GM19328 (cell line): ENCODE measurements at regions not wholly inside any gene's neighbourhood (a gene's known extent, or its start where the extent isn't known, plus 50 kb on each side); places are given as distances from the start of the nearest gene placed in this dataset.
"Not testable (repeated sequence)": the region's sequence is repeated elsewhere in the genome, so short reads cannot be mapped to it uniquely, and the experiment has no call there.

Source experiments
- ATAC-seq: cut with Tn5 transposase; IDR thresholded peaks from one replicate; pipeline ENCODE4 v1.9.1; 2021; ENCODE audit warnings: mild to moderate bottlenecking, moderate library complexity; ENCODE audit not compliant: unreplicated experiment

DNA sequence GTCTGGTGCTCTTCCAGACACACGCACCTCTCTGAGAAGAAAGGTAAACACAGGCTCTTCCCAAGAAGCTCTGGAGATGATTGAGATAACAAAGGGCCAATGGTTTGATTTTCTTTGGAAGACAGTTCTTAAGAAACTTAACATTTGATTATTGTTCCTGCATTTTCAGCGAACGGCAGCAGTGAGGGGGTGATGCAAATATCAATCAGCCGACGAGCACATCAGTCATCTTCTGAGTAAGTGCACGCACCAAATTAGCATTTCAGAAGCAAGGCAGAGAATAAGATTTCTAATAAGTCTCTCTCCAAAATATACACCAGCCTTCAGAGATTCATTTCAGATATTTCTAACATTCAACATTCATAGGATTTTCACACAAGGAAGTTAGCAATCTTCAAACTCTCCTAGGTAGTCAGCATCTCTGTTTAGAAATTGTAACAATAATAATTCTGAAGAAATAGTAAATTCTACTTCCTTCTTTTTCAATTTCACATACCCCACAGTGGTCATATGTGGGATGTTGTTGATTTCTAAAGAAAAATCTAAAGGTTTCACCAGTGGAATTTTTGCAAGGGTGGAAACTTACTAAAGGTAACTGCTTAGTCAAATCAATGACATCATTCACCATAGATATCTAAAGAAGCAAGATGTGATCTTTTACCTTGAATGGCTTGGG lies 250.3 kb downstream of the SEC61B start:
- no peak for ATAC-seq

DNA sequence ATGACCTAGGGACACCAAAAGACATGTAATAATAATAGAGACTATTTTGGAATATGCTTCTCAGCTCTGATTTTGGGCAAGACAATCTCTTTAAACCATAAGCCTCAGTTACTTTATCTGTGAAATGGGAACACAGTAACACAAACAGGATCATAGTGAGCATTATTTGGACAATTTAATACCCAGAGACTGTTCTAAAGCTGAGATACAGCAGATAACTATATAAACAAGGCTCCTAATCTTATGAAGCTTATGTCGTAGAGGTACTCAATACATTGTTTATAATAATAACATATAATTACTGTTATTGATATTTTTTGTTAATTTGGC lies 250.8 kb downstream of the SEC61B start:
- ATAC-seq, result no peak

DNA sequence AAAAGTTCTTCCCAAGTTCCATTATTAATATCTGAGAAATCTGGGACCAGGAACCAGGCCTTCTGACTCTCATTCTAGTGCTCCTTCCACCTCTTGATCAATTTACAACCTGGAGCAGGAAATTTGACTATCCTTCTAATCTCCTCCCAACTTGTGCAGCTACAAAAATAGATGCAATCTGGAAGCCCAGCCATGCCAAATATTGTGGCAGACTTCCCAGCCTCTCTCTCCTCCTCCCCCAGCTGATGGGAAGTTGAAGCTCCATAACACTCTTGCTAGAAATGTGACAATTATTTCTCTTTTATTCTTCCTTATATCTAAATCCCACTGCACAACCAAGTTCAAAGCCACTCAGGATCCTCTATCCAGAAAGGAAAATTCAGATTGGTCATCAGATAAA lies 252.1 kb downstream of the SEC61B start:
- no peak for ATAC-seq

DNA sequence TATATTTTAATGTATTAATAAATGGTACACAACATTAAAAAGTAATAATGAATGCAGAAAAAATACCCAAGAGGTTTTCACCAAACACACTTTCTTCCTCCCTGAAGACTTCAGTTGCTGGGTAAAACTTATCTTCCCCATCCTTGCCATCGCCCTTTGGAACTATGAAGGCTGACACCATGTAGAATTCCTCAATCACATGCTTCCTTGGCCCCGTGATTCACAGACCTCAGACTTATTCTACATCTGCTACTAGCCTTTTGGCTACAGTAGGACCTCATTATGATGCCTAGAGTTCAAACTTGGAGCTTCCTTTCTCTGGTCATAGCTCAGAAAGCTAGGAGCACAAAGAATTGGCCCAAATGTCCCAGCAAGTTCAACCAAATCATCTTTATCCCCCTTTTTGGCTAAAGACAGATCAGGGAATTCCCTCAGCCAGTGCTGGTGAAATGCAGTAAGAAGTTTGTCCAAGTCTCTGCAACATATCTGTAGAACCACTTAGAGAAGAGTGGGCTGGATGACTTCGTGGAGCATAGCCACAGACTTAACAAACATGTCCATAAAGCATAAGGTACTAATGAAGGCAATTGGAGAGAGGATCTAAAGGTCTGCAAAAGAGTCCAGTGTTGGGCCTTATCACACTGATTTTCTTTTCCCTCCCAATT lies 253.5 kb downstream of the SEC61B start:
- ATAC-seq, result no peak

DNA sequence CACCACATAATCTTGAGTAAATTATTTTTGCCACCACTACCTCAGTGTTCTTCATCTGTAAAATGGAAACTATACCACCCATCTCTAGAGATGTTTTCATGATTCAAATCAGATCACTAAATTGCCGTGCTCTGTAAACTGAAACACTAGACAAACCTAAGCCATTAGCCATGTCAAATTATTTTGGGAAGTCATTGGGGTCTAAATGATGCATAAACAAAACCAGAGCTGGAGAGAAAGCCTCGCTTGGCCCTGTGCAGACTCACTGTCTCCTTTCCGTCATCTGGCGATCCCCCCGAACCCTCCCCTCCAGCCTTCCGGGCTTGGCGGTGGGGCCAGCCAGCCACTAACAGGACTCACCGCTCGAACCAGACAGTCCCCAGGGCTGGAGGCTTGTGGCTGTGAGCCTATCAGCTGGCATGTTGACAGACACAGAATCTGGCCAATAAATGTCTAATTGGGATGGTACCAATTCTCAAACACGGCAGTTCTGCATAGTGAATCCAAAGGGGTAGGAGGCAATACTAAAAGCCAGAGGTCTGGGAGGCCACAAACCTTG lies 256.5 kb downstream of the SEC61B start:
- ATAC-seq, result no peak

DNA sequence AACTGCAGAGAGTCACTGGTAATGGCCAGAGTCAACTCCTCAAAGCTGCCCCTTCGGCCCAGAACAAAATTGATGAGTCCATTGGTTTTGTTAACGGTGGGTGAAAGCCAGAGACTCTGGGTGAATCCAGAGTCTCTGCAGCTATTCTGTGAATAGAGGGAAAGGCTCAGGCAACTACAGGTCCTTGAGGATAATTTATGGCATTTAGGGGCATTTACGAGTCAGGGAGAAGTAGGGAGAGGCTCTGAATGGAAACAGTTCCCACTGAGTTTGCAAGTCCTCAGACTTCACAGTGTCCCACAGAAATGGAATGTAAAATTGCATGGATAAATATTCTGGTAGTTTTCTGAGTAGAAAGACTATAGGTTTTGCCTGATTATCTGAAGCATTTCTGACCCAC lies 257.8 kb downstream of the SEC61B start:
- ATAC-seq, result no peak

DNA sequence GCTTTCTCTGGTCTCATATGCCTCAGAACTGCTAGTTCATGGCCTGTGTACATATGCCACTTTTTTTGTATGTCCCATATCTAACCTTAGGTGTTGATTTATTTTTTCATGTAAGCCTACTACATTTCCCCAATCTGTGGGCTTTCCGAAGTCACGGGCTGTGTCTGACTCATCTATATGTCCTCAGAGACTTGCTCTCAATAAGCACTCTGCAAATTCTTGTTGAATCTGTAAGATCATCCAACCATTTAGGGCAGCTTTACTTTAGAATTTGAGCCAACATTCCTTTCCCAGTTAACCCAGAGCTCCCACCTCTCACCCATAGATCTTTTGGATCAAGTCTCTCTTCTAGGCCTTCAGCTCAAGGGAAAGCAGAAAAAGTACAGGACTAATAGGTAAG lies 263.4 kb downstream of the SEC61B start:
- ATAC-seq, result no peak

DNA sequence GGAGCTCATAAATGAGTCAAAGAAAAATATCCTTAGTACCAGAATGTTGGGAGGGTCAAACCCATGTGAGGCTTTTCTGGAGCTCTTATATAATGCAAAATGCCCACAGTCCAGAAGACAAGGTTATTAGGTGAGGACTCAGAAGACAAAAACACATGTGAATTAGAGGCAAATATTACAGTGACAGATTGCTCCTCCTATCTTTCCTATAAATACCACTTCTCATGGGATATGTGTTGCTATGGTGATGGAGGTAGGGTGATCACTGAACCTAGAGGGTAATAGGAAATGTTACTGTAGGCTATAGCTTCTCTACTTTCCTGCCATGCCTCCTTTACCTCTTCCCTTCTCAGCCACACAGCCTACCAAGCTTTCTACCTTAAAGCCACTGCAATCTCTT lies 264.6 kb downstream of the SEC61B start:
- ATAC-seq, result no peak

DNA sequence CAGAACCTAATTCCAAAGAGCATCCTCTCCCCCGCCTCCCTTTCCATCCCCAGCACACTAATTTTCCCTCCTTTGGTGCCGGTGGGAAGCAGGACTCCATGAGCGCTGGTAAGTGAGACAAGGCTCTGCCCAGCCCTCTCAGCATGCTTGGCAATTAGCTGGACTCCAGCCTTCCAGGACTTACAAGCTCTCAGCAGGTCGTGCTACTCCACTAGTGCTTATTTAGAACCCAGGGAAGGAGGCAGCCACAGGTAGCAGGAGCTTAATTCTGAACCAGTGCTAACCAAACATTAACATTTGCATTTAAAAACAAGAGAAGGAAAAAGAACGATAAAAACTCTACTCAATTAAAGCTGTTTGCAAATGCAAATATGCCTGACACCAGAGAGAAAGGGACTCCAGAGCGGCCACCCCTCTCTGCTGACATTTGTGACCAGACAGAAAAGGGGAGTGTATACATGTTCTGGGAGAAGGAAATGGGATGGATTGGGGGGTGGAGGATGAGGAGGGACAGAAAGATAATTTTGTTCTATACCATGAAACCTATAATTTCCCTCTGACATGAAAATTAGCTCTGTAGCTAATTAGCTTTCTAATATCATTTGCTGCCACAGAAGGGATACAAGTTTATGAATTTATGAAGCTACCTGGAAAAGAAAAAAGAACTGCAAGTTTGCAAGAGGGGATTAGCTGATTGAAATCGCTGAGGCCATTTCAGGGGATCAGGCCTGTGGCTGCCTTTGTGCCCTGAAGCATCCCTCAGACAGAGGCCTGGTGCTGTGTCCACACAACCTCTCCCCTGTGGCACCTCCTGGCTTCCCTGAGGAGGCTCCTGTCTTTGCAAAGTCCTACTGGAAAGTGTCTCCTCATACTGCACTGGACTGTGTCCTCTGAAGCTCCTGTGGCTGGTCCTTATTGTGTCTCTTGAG lies 266.3 kb downstream of the SEC61B start:
- no peak for ATAC-seq

DNA sequence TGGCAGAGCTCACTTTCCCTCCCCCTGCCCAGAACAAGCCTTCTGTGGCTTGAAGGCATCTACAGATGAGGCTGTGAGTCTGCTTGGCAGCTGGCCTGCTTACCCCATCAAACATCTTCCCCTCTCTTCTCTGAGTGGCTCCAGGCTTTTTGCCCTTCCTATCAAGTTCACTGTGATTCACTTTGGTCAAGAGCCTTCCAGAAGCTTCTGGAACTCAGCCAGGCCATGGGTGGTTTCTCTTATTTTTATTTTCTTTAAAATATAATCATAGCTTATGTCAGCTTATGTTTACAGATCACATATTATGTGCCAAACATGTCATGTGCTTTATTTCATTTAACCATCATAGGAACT lies 267.0 kb downstream of the SEC61B start:
- no peak for ATAC-seq

DNA sequence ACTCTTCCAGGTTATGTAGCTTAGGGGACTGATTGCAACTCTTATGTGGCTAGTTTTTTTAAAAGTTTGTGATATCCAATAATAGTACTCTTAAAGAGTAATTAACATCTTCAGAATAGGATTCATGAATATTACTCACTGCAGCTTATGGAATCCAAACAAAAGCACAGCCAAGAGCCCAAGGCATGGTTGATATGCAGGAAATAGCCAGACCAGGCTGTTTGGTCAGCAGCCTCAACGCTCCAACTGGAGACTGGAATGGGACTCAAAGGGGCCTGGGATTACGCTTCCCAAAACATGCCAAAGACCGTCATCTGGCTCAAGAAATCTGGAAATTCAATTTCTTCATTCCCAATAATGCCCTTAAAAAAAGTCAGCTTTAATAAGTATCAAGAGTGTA lies 268.6 kb downstream of the SEC61B start:
- ATAC-seq, result no peak

DNA sequence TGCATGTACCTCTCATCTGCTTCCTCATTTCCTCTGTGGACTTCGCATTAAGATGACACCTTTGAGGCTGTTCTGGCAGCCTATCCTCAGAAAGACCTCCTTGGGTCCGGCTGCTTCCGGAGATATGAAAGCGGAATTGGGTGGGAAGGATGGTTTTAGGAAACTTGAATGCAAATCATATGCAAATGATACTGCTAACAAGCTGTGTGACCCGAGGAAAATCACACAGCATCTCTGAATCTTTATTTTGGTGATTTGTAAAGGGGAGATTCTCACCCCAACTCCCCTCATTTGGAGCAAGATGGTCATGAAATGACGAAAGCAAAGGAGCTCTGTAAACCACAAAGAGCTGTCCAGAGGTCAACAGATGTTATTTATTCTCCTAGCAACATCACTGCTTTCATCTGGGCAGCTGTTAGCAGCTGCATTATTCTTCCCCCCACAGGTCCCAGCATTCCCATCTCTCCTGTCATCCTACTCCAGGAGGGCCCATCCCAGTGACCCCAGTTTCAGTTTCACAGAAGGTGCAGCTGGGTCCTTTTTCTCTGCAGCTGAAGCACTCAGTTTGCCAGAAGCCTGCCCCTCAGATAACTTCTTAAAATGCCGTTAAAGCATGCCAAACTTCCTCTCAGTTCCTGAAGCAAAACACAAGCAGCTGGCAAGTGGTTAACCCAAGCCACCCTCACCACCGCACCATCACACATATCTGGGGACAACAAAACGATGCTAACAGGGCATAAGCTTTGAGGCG lies 269.5 kb downstream of the SEC61B start:
- ATAC-seq, result no peak

DNA sequence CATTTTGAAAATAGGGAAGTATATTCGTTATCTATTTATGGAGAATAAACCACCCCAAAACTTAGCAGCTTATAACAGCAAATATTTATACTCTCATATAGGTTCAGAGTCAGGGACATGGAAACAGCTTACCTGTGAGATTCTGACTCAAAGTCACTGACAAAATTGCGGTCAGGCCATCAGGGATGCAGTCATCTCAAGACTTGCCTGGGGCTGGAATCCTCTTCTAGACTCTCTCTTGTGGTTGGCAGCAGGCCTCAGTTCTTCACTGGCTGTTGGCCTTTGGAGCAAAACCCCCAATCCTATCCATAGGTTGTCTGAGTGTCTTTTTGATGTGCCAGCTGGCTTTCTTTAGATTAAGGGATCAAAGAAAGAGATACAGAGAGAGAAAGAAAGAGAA lies 275.6 kb downstream of the SEC61B start:
- ATAC-seq, result no peak

DNA sequence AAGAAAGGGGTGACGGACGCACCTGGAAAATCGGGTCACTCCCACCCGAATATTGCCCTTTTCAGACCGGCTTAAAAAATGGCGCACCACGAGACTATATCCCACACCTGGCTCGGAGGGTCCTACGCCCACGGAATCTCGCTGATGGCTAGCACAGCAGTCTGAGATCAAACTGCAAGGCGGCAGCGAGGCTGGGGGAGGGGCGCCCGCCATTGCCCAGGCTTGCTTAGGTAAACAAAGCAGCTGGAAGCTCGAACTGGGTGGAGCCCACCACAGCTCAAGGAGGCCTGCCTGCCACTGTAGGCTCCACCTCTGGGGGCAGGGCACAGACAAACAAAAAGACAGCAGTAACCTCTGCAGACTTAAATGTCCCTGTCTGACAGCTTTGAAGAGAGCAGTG lies 276.9 kb downstream of the SEC61B start:
- not testable (repeated sequence) for ATAC-seq

DNA sequence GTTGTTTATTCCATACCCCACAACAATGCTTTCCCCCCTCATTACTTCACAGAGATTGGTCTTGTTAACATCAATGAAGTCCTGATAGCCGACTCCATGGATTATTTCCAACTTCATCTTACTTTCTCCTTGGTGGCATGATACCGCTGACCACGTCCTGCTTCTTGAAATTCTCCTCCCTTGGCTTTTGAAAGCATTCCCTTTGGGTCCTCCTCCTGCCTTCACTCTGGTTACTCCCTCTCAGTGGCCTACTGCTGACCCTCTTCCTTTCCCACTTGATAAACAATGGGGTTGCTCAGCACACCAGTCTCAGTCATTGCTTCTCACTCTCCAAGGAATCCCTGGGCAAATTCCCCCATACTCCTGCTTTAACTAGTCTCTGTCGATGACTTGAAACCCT lies 283.9 kb downstream of the SEC61B start:
- no peak for ATAC-seq

DNA sequence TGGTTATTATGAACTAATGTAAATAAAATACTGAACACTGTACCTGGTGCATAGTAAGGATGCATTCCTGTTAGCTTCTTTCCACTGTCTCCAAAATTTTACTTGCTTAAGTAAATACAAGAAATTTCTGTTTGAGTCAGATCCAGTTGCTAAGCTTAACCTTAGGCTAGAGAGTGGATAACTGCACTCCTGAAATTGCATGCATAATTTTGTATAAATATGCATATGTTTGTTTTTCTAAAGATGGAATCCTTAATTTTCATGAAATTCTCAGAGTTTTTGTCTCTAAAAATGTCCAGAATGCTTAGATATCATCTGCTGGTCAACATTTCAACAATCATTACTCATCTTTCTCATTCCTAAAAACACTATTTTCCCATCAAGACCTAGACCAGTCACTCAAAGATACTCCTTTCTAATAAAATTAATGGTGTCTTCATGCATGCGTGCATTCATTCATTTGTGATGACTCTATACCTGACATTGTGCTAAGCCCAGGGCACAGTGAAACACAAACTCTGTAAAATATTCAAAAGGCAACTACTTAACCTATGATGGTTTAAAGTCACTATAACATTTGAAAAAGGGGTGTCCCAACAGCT lies 284.8 kb downstream of the SEC61B start:
- no peak for ATAC-seq

DNA sequence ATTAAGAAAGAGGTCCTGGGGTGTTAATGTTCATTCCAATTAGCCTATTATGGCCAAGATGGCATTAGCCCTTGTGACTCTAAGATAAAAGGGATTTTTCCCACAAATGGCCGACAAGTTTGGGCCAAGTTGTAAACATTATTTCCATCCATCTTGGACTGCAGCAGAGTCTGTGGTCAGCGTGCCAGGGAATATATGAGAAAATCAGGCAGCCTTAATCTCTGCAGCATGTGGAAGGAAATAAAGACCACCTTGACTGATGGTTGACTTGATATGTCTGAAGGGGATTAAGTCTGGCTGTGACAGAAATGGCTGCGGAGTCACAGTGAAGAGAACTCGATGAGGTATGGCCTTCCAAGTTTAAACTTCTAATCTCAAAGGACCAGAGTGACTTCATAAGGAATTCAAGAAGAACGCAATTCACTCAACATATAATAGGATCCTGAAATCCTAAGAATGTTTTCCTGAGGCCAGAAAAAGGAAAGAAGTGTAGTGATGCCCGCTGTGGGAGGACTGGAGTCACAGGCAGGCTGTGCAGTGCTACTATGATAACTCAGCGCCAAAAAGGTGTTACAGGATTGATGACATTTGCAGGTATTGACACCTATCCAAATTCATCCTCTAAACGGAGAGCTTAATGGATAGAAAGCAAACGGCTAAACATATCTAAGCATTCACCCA lies 287.1 kb downstream of the SEC61B start:
- ATAC-seq, result no peak

DNA sequence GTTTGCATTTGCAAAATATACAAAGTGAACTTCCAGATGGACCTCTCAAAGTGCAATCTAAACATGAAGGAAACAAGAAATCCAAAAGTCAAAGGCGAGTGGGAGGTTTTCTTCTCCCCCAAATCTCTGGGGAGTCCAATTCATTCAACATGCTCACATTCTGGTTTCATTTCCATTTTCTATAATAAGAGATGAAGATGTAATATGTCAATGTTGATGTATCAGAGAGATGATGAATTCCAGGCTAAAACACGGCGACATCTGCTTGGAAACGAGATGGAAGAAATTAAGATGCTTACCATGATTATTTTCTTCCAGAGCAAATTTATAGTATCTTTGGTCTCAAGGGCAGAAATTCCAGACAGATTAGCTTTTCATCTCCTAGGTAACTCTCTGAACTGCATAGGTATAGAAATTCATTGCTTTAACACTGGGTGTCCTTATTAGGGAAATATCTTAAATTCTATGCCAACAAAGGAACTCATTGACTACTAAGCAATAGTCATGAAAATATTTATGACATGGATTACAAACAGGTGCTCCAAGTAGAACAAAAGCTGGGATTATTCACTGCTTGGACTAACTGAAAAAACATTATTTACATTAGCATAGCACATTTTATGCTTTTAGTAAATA lies 287.9 kb downstream of the SEC61B start:
- ATAC-seq, result no peak

DNA sequence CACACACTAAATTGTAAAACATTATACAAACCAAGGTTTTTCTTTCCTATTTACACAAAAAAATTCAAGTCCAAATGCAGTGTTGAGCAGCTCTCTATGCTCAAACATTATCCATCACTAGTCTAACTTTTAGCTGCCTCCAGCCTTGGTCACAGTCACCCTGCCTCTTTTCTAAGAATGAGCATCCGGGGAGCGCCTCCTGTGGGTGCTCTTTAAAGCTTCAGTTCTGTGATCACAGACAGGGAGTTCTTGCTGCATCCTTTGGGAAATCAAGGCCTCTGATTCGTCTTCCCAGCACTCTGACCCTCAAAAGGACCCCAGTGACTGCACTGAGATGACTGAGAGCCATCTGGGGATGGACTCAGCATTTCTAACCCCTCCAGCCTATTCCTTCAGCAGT lies 289.6 kb downstream of the SEC61B start:
- ATAC-seq, result no peak
